ENCODE measurements at regions not wholly inside any gene's neighbourhood (a gene's known extent, or its start where the extent isn't known, plus 50 kb on each side); places are given as distances from the start of the nearest gene placed in this dataset.

DNA sequence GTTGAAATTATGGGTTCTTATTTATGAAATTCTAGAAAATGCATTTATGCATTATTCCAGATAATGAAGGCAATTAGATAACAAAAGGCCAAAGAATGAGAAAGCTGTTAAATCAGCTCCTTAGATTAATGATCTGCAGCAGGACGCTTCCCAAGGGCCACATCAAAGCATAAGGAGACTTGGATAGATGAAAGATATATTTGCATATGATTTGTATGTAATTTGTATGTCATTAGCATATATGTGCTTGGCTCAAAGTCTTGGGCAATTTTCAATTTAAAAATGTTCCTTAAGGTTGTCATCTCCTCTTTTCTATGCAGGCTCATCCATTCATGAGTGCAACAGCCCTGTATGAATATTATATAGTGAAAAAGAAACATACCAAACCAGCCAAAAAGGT, 126.8 kb upstream of the IRS2 start:
- no peak overlapping the region for H2AFZ ChIP-seq
- DNase-seq (ENCODE audit: low spot score) (no peak), ATAC-seq (no peak)
- H3K27ac ChIP-seq (ENCODE audit: low read depth), result no peak overlapping the region
- H3K4me1 ChIP-seq (ENCODE audit: insufficient read depth), result no peaks in the 10 kb centered on the region
- Mint-ChIP-seq H3K27ac (no peak overlapping the region), H3K36me3 (ENCODE audit: low read depth) (no peaks in the 10 kb centered on the region; the same call in 2 of the 3 replicates), H3K9me3 (no peaks in the 10 kb centered on the region; the same call in 2 of the 3 replicates), H3K4me3 (no peak overlapping the region), H3K27me3 (ENCODE audit: insufficient read depth, low read depth, poor library complexity) (no peaks in the 10 kb centered on the region), H3K4me1 (no peaks in the 10 kb centered on the region)
- no peak overlapping the region for H3K4me2 ChIP-seq
- 0 out of 2 replicates have a peak, but pooled peaks cover 9% of the 10 kb centered on the region for H3K9me2 ChIP-seq (ENCODE audit: insufficient read depth)
- no peak overlapping the region for H3K4me3 ChIP-seq
- H3K79me2 ChIP-seq (replicated peaks; ENCODE audit: insufficient read depth), result no peaks in the 10 kb centered on the region
- H3K36me3 ChIP-seq (ENCODE audit: insufficient read depth), result no peaks in the 10 kb centered on the region
- TF ChIP-seq JUNB (IDR thresholded peaks at IDR 0.05; ENCODE audit: unreplicated experiment), result no peak
- no peak for TF ChIP-seq POLR2AphosphoS5 (IDR thresholded peaks at IDR 0.05; ENCODE audit: low read depth)
- TF ChIP-seq ZNF462 (CRISPR knock-in tag; IDR thresholded peaks at IDR 0.05), result no peak
- TF ChIP-seq, protein P1, sequence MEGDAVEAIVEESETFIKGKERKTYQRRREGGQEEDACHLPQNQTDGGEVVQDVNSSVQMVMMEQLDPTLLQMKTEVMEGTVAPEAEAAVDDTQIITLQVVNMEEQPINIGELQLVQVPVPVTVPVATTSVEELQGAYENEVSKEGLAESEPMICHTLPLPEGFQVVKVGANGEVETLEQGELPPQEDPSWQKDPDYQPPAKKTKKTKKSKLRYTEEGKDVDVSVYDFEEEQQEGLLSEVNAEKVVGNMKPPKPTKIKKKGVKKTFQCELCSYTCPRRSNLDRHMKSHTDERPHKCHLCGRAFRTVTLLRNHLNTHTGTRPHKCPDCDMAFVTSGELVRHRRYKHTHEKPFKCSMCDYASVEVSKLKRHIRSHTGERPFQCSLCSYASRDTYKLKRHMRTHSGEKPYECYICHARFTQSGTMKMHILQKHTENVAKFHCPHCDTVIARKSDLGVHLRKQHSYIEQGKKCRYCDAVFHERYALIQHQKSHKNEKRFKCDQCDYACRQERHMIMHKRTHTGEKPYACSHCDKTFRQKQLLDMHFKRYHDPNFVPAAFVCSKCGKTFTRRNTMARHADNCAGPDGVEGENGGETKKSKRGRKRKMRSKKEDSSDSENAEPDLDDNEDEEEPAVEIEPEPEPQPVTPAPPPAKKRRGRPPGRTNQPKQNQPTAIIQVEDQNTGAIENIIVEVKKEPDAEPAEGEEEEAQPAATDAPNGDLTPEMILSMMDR (conservative IDR thresholded peaks at IDR 0.05; ENCODE audit: low read depth in 2 of 2), result no peak
- TF ChIP-seq EZH2 (IDR thresholded peaks at IDR 0.05; ENCODE audit: low read depth, unreplicated experiment), result no peak
- no peak for TF ChIP-seq ZNF114 (CRISPR knock-in tag; IDR thresholded peaks at IDR 0.05)
- TF ChIP-seq CREB1 (CRISPR knock-in tag; IDR thresholded peaks at IDR 0.05; ENCODE audit: low read depth), result no peak
- TF ChIP-seq, protein P2, sequence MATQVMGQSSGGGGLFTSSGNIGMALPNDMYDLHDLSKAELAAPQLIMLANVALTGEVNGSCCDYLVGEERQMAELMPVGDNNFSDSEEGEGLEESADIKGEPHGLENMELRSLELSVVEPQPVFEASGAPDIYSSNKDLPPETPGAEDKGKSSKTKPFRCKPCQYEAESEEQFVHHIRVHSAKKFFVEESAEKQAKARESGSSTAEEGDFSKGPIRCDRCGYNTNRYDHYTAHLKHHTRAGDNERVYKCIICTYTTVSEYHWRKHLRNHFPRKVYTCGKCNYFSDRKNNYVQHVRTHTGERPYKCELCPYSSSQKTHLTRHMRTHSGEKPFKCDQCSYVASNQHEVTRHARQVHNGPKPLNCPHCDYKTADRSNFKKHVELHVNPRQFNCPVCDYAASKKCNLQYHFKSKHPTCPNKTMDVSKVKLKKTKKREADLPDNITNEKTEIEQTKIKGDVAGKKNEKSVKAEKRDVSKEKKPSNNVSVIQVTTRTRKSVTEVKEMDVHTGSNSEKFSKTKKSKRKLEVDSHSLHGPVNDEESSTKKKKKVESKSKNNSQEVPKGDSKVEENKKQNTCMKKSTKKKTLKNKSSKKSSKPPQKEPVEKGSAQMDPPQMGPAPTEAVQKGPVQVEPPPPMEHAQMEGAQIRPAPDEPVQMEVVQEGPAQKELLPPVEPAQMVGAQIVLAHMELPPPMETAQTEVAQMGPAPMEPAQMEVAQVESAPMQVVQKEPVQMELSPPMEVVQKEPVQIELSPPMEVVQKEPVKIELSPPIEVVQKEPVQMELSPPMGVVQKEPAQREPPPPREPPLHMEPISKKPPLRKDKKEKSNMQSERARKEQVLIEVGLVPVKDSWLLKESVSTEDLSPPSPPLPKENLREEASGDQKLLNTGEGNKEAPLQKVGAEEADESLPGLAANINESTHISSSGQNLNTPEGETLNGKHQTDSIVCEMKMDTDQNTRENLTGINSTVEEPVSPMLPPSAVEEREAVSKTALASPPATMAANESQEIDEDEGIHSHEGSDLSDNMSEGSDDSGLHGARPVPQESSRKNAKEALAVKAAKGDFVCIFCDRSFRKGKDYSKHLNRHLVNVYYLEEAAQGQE (IDR thresholded peaks at IDR 0.05; ENCODE audit: unreplicated experiment), result no peak
- no peak for TF ChIP-seq NANOG (IDR thresholded peaks at IDR 0.05; ENCODE audit: borderline replicate concordance)
- TF ChIP-seq STAT1 (IDR thresholded peaks at IDR 0.05; ENCODE audit: unreplicated experiment), result no peak
- TF ChIP-seq ZNF331 (CRISPR knock-in tag; IDR thresholded peaks at IDR 0.05; ENCODE audit: low read depth), result no peak
- TF ChIP-seq ETS1 (IDR thresholded peaks at IDR 0.05), result no peak
- no peak for TF ChIP-seq EZH2phosphoT487 (IDR thresholded peaks at IDR 0.05; ENCODE audit: unreplicated experiment)
- no peaks in the 10 kb centered on the region for H3F3A ChIP-seq (replicated peaks; ENCODE audit: low read depth)
- H3K27me3 ChIP-seq (ENCODE audit: insufficient read depth), result no peaks in the 10 kb centered on the region
- no peaks in the 10 kb centered on the region for H4K20me1 ChIP-seq (replicated peaks; ENCODE audit: insufficient read depth)
